ENCODE measurements at regions not wholly inside any gene's neighbourhood (a gene's known extent, or its start where the extent isn't known, plus 50 kb on each side); places are given as distances from the start of the nearest gene placed in this dataset.

DNA sequence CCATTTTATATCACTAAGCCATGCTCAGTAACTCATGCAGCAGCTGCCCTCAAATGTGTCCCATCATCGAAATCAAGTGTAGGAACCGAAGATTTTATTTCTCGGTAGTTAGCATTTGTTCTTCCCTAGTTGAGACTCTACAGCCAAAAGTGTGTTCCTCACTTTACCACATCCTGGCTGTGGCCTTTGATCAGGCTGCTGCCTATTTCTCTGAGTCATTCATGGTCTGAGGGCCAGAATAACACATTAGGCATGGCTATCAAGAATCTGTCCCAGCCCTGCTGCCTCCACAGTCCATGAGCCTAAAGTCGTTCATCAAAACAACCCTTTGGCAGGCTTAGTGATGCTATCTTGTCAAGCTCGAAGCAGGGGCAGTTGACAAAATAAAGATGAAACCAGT is 300.1 kb downstream of the TDRD15 start:
- TF ChIP-seq, protein P1, sequence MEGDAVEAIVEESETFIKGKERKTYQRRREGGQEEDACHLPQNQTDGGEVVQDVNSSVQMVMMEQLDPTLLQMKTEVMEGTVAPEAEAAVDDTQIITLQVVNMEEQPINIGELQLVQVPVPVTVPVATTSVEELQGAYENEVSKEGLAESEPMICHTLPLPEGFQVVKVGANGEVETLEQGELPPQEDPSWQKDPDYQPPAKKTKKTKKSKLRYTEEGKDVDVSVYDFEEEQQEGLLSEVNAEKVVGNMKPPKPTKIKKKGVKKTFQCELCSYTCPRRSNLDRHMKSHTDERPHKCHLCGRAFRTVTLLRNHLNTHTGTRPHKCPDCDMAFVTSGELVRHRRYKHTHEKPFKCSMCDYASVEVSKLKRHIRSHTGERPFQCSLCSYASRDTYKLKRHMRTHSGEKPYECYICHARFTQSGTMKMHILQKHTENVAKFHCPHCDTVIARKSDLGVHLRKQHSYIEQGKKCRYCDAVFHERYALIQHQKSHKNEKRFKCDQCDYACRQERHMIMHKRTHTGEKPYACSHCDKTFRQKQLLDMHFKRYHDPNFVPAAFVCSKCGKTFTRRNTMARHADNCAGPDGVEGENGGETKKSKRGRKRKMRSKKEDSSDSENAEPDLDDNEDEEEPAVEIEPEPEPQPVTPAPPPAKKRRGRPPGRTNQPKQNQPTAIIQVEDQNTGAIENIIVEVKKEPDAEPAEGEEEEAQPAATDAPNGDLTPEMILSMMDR (IDR thresholded peaks at IDR 0.05 in 4 of 5, conservative IDR thresholded peaks at IDR 0.05 in 1 of 5): no peak
- TF ChIP-seq POLR2A (IDR thresholded peaks at IDR 0.05): no peak

Measured in gastrocnemius medialis (tissue), 4 donors.